Activated naive CD8-positive, alpha-beta T cell treated with anti-CD3 and anti-CD28 coated beads, Interleukin-2, amount 50 U/mL, for 24 hours (primary cell): ENCODE measurements at regions not wholly inside any gene's neighbourhood (a gene's known extent, or its start where the extent isn't known, plus 50 kb on each side); places are given as distances from the start of the nearest gene placed in this dataset.

Experiments
- ATAC-seq: fragments of 150-1000 bp; cut with Tn5 transposase; one replicate; pipeline ENCODE4 v1.10.0; 2021
- DNase-seq: peaks from one replicate; pipeline ENCODE4 v3.0.0; 2021
- H3K27ac Mint-ChIP-seq: one replicate; pipeline ENCODE4 v1.8.0; 2021; ENCODE audit warnings: mild to moderate bottlenecking, mixed read lengths
- H3K27me3 Mint-ChIP-seq: one replicate; pipeline ENCODE4 v1.8.0; 2021; ENCODE audit warnings: mixed read lengths
- H3K36me3 Mint-ChIP-seq: one replicate; pipeline ENCODE4 v1.8.0; 2021; ENCODE audit warnings: low read depth, mixed read lengths
- H3K4me1 Mint-ChIP-seq: one replicate; pipeline ENCODE4 v1.8.0; 2021; ENCODE audit warnings: mixed read lengths
- H3K4me3 Mint-ChIP-seq: one replicate; pipeline ENCODE4 v1.8.0; 2021; ENCODE audit warnings: mild to moderate bottlenecking, moderate library complexity, mixed read lengths
- H3K9me3 Mint-ChIP-seq: one replicate; pipeline ENCODE4 v1.8.0; 2021; ENCODE audit warnings: mixed read lengths

- Mint-ChIP-seq H3K36me3 (no peaks in the 10 kb centered on the region), H3K4me1 (no peaks in the 10 kb centered on the region), H3K27me3 (peaks cover 20% of the 10 kb centered on the region), H3K27ac (no peak overlapping the region), H3K4me3 (no peak overlapping the region), H3K9me3 (no peaks in the 10 kb centered on the region)
- ATAC-seq (no peak), DNase-seq (no peak)
Measured at GRCh38 chr21:35690436-35690835, 369.9 kb downstream of the SETD4 start.

- Mint-ChIP-seq H3K36me3 (no peaks in the 10 kb centered on the region), H3K4me1 (no peaks in the 10 kb centered on the region), H3K9me3 (no peaks in the 10 kb centered on the region), H3K4me3 (no peak overlapping the region), H3K27me3 (peaks cover 18% of the 10 kb centered on the region), H3K27ac (no peak overlapping the region)
- ATAC-seq = no peak
- no peak for DNase-seq
Measured at GRCh38 chr21:35686156-35686555, 374.2 kb downstream of the SETD4 start.

DNA sequence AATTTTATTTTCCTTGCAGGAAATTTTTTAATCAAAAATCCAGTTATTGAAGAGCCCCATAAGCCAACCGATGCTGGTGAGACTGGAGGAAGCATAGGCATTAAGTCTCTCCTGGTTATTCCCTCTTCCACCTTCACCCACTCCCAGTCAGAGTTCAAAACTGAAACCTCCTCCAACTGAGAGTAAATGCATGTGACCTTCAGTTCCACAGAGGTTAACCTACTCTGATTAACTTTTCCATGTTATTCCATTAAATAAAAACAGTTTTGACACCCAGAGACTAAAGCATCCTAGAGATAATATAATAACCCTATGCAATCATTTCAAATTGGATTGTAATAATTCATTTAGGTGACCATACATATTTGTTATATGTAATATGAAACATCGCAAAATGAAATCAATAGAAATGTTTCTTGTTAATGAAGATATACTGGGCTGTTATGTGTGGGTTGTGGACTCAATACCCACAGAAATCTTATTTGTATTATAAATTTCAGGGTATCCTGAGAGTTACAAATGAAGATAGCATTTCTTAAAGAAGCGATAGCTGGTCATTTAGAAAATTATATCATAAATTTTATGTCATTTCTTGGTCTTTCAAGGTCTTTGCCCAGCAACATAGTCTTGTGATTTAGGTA lies 376.5 kb downstream of the SETD4 start:
- no peak for DNase-seq
- H3K27ac Mint-ChIP-seq = no peak overlapping the region
- H3K36me3 Mint-ChIP-seq = no peaks in the 10 kb centered on the region
- H3K4me1 Mint-ChIP-seq = no peaks in the 10 kb centered on the region
- peaks cover 18% of the 10 kb centered on the region for H3K27me3 Mint-ChIP-seq
- H3K4me3 Mint-ChIP-seq = no peak overlapping the region
- H3K9me3 Mint-ChIP-seq = no peaks in the 10 kb centered on the region
- ATAC-seq = no peak

GRCh38 chr21:35682904-35683549 lies 377.3 kb downstream of the SETD4 start:
- Mint-ChIP-seq H3K27ac (no peak overlapping the region), H3K9me3 (no peaks in the 10 kb centered on the region), H3K36me3 (no peaks in the 10 kb centered on the region), H3K4me3 (no peak overlapping the region), H3K27me3 (peaks cover 19% of the 10 kb centered on the region), H3K4me1 (no peaks in the 10 kb centered on the region)
- no peak for DNase-seq
- ATAC-seq = no peak

DNA sequence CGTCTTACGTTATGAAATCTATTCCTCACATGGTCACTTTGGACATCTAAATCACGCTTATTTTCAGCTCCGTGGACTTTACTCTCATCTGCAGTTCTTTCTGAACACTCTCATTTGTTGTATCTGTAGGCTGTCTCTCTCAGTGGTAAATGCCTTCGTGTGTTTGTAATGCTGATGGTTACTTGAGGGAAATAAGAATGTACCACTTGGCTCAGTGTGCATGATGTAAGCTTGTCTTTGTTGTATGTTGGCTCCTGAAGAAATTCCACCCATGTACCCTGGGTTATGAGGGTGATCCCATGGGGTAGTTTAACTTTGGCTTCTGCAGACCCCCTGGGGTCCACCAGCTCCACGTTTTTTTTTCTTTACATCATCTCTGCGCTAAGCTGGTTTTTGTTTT lies 378.4 kb downstream of the SETD4 start:
- DNase-seq (no peak), ATAC-seq (no peak)
- Mint-ChIP-seq H3K4me1 (no peaks in the 10 kb centered on the region), H3K27me3 (peaks cover 11% of the 10 kb centered on the region), H3K4me3 (no peak overlapping the region), H3K9me3 (no peaks in the 10 kb centered on the region), H3K27ac (no peak overlapping the region), H3K36me3 (no peaks in the 10 kb centered on the region)

- Mint-ChIP-seq H3K27ac (no peak overlapping the region), H3K4me3 (no peak overlapping the region), H3K4me1 (no peaks in the 10 kb centered on the region), H3K36me3 (no peaks in the 10 kb centered on the region), H3K9me3 (no peaks in the 10 kb centered on the region), H3K27me3 (peaks cover 8% of the 10 kb centered on the region)
- DNase-seq (no peak), ATAC-seq (no peak)
Measured at GRCh38 chr21:35679076-35679475, 381.2 kb downstream of the SETD4 start.

DNA sequence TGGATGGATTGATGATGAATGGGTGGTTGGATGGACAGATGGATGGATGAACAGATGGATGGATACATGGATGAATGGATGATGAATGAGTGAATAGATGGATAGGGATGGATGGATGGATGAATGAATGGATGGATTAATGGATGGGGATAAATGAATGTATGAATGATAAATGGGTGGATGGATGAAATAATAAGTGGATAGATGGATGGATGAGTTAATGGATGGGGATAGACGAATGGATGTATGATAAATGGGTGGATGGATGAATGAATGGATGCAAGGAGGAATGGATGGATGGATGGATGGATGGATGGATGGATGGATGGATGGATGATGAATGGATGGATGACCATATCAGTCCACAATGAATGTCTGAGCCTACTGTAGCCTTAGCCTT lies 381.9 kb downstream of the SETD4 start:
- H3K27me3 Mint-ChIP-seq = peaks cover 8% of the 10 kb centered on the region
- no peaks in the 10 kb centered on the region for H3K9me3 Mint-ChIP-seq

GRCh38 chr21:35677298-35677841 lies 383.0 kb downstream of the SETD4 start:
- DNase-seq (no peak), ATAC-seq (no peak)
- no peaks in the 10 kb centered on the region for H3K36me3 Mint-ChIP-seq
- no peaks in the 10 kb centered on the region for H3K4me1 Mint-ChIP-seq
- peaks cover 6% of the 10 kb centered on the region for H3K27me3 Mint-ChIP-seq
- no peak overlapping the region for H3K27ac Mint-ChIP-seq
- H3K9me3 Mint-ChIP-seq = no peaks in the 10 kb centered on the region
- H3K4me3 Mint-ChIP-seq = no peak overlapping the region

More for the DNA sequence above, 381.9 kb downstream of the SETD4 start:
- no peak for ATAC-seq
- Mint-ChIP-seq H3K36me3 (no peaks in the 10 kb centered on the region), H3K4me1 (no peaks in the 10 kb centered on the region), H3K4me3 (no peak overlapping the region), H3K27ac (no peak overlapping the region)
- DNase-seq = no peak

GRCh38 chr21:35674895-35675470 lies 385.3 kb downstream of the SETD4 start:
- ATAC-seq (no peak), DNase-seq (no peak)
- no peaks in the 10 kb centered on the region for H3K36me3 Mint-ChIP-seq
- H3K9me3 Mint-ChIP-seq = no peaks in the 10 kb centered on the region
- no peaks in the 10 kb centered on the region for H3K4me1 Mint-ChIP-seq
- peaks cover 6% of the 10 kb centered on the region for H3K27me3 Mint-ChIP-seq
- H3K4me3 Mint-ChIP-seq = no peak overlapping the region
- no peak overlapping the region for H3K27ac Mint-ChIP-seq

DNA sequence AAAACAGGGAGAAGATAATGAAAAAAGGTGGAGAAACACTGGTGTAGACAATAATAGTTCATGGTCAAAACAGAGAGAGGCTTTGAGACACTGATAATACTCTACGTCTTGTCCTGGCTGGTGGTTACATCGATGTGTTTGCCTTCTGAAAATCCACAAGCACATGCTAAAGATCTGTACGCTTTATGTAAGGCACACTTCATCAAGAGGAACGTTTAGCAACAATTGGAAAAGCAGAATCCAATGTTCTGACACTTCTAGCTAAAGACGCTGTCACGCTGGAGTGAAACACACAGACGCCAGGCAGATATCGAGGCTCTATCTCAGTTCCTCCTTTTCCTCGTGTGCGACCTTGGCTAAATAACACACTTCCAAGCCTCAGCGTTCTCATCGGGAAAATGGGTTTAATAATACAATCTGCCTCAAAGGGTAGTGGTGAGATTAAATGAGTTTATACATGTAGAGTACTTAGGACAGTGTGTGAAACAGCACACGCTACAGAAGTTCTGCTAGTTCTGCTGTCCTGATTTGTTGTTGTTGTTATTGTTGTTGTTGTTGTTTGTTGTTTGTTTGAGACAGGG lies 386.1 kb downstream of the SETD4 start:
- no peak for ATAC-seq
- H3K36me3 Mint-ChIP-seq = no peaks in the 10 kb centered on the region
- H3K27ac Mint-ChIP-seq = no peak overlapping the region
- H3K4me3 Mint-ChIP-seq = no peak overlapping the region
- H3K9me3 Mint-ChIP-seq = no peaks in the 10 kb centered on the region
- DNase-seq = no peak
- H3K27me3 Mint-ChIP-seq = peaks cover 6% of the 10 kb centered on the region
- no peaks in the 10 kb centered on the region for H3K4me1 Mint-ChIP-seq

DNA sequence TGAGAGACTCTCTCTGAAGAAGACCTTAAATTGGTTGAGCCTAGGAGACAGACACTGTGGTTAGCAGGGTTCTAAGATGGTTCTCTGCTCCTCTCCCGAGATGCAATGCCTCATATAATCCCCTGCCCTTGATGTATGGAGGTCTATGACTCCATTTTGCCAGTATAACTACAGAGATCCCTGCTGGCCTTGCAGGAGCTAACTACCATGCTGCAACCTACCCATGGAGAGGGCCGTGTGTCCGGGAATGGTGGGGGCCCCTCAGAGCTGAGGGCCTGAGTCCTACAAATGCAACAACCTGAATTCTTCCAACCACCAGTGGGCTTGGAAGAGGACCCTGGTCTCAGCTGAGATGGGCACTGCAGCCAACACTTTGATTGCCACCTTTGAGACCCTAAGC lies 388.0 kb downstream of the SETD4 start:
- H3K36me3 Mint-ChIP-seq = no peaks in the 10 kb centered on the region
- peaks cover 5% of the 10 kb centered on the region for H3K27me3 Mint-ChIP-seq
- H3K4me3 Mint-ChIP-seq = no peak overlapping the region
- no peaks in the 10 kb centered on the region for H3K4me1 Mint-ChIP-seq
- H3K9me3 Mint-ChIP-seq = no peaks in the 10 kb centered on the region
- ATAC-seq (no peak), DNase-seq (no peak)
- no peak overlapping the region for H3K27ac Mint-ChIP-seq

- no peak for ATAC-seq
- peaks cover 2% of the 10 kb centered on the region for H3K27me3 Mint-ChIP-seq
Measured at GRCh38 chr21:35664683-35665082, 395.6 kb downstream of the SETD4 start.

GRCh38 chr21:35663856-35664606 lies 396.3 kb downstream of the SETD4 start:
- Mint-ChIP-seq H3K9me3 (no peaks in the 10 kb centered on the region), H3K27ac (no peak overlapping the region), H3K4me1 (peaks cover 4% of the 10 kb centered on the region), H3K36me3 (no peaks in the 10 kb centered on the region), H3K4me3 (no peak overlapping the region), H3K27me3 (peaks cover 2% of the 10 kb centered on the region)
- DNase-seq (no peak), ATAC-seq (no peak)

More at GRCh38 chr21:35664683-35665082, 395.6 kb downstream of the SETD4 start:
- Mint-ChIP-seq H3K9me3 (no peaks in the 10 kb centered on the region), H3K4me3 (no peak overlapping the region), H3K27ac (no peak overlapping the region), H3K36me3 (no peaks in the 10 kb centered on the region), H3K4me1 (peaks cover 4% of the 10 kb centered on the region)
- DNase-seq = no peak

DNA sequence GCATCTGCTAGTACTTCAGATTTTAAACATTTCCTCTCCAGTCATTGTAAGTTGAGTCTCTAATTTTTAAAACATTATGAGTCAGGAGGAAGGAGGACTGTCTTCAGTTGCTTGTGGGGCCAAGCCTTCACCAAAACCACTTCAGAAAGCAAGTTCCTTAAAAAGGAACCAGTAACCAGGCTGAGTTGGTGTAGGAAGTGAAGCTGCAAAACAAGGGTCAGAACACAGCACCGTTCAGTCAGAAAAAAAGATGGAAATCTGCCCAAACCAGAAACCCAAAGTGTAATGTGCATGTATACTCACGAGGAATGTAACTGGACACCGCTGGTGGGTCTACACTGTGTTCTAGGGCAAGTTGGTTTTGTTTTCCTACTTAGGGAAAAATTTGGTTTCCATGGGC lies 402.1 kb downstream of the SETD4 start:
- H3K9me3 Mint-ChIP-seq = no peaks in the 10 kb centered on the region
- no peak overlapping the region for H3K27ac Mint-ChIP-seq
- no peaks in the 10 kb centered on the region for H3K27me3 Mint-ChIP-seq
- peaks cover 7% of the 10 kb centered on the region for H3K4me1 Mint-ChIP-seq
- H3K36me3 Mint-ChIP-seq = no peaks in the 10 kb centered on the region
- H3K4me3 Mint-ChIP-seq = no peak overlapping the region
- ATAC-seq = no peak
- DNase-seq = no peak
